ENCODE measurements at regions not wholly inside any gene's neighbourhood (a gene's known extent, or its start where the extent isn't known, plus 50 kb on each side); places are given as distances from the start of the nearest gene placed in this dataset.

- TF ChIP-seq POLR2AphosphoS5 (IDR thresholded peaks at IDR 0.05) (no peak), EP300 (IDR thresholded peaks at IDR 0.05) (no peak)
- TF ChIP-seq, protein P1, sequence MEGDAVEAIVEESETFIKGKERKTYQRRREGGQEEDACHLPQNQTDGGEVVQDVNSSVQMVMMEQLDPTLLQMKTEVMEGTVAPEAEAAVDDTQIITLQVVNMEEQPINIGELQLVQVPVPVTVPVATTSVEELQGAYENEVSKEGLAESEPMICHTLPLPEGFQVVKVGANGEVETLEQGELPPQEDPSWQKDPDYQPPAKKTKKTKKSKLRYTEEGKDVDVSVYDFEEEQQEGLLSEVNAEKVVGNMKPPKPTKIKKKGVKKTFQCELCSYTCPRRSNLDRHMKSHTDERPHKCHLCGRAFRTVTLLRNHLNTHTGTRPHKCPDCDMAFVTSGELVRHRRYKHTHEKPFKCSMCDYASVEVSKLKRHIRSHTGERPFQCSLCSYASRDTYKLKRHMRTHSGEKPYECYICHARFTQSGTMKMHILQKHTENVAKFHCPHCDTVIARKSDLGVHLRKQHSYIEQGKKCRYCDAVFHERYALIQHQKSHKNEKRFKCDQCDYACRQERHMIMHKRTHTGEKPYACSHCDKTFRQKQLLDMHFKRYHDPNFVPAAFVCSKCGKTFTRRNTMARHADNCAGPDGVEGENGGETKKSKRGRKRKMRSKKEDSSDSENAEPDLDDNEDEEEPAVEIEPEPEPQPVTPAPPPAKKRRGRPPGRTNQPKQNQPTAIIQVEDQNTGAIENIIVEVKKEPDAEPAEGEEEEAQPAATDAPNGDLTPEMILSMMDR (IDR thresholded peaks at IDR 0.05): no peak
These were observed 149.4 kb downstream of the DICER1 start for GRCh38 chr14:95007921-95008320.
